GM12875 (cell line): ENCODE measurements at regions not wholly inside any gene's neighbourhood (a gene's known extent, or its start where the extent isn't known, plus 50 kb on each side); places are given as distances from the start of the nearest gene placed in this dataset.

Experiments used
- H3K4me3 ChIP-seq: one replicate; pipeline ENCODE4 v1.5.1; 2011; ENCODE audit warnings: low read depth, low read length, control low read depth
- CTCF ChIP-seq: IDR thresholded peaks from 2 replicates; pipeline ENCODE4 v1.5.1; 2011; ENCODE audit warnings: low read depth, mild to moderate bottlenecking, control low read depth, inconsistent platforms, low read length, moderate library complexity, borderline replicate concordance; ENCODE audit not compliant: insufficient read depth

- no peak for TF ChIP-seq CTCF
- no peak overlapping the region for H3K4me3 ChIP-seq
These were observed 1090.2 kb upstream of the ACVR2A start for GRCh38 chr2:146754606-146755005.

GRCh38 chr2:146748046-146748445 is 1096.8 kb upstream of the ACVR2A start:
- no peak for TF ChIP-seq CTCF

GRCh38 chr2:146741260-146741659 is 1103.6 kb upstream of the ACVR2A start:
- no peak for TF ChIP-seq CTCF

More at GRCh38 chr2:146748046-146748445, 1096.8 kb upstream of the ACVR2A start:
- no peak overlapping the region for H3K4me3 ChIP-seq

GRCh38 chr2:146734821-146735190 is 1110.0 kb upstream of the ACVR2A start:
- H3K4me3 ChIP-seq, result no peak overlapping the region
- no peak for TF ChIP-seq CTCF

More at GRCh38 chr2:146741260-146741659, 1103.6 kb upstream of the ACVR2A start:
- no peak overlapping the region for H3K4me3 ChIP-seq

- no peak overlapping the region for H3K4me3 ChIP-seq
- peak; percentile 36; the same call in 1 of the 2 replicates for TF ChIP-seq CTCF
These were observed 1110.6 kb upstream of the ACVR2A start for GRCh38 chr2:146734042-146734820.

- H3K4me3 ChIP-seq, result no peak overlapping the region
- TF ChIP-seq CTCF, result no peak
These were observed 1113.9 kb upstream of the ACVR2A start for GRCh38 chr2:146730882-146731281.

GRCh38 chr2:146721486-146721885 is 1123.3 kb upstream of the ACVR2A start:
- H3K4me3 ChIP-seq, result no peak overlapping the region
- no peak for TF ChIP-seq CTCF
